PC-9 (cell line): ENCODE measurements at regions not wholly inside any gene's neighbourhood (a gene's known extent, or its start where the extent isn't known, plus 50 kb on each side); places are given as distances from the start of the nearest gene placed in this dataset.

Experiments used
- BruUV-seq: library from RNA; stranded (reverse); fragments of 400-500 nt; replicated peaks from 2 replicates; lab custom pipeline; 2021; lab: Mats Ljungman, UMichigan
- CTCF ChIA-PET: fragments of 300-600 bp; sonication (Branson Sonifier 250); formaldehyde crosslinking; loops from one replicate; lab custom pipeline; 2022; ENCODE audit warnings: antibody characterized with exemption; lab: Charles Lee
- POLR2A ChIA-PET: fragments of 300-600 bp; sonication (Branson Sonifier 250); formaldehyde crosslinking; loops from one replicate; lab custom pipeline; 2022; ENCODE audit warnings: antibody characterized with exemption; ENCODE audit not compliant: unreplicated experiment; lab: Charles Lee
- DNase-seq, 2 experiments: peaks; one replicate each; pipeline versions ENCODE4 v3.0.0 to v3.0.0-alpha.2; 2015 to 2022; ENCODE audit warnings: mixed read lengths in 1 of 2
- H2AFZ ChIP-seq: fragments of 200-600 bp; sonication (generic); 2 replicates; pipeline ENCODE4 v1.8.1; 2017; ENCODE audit warnings: antibody characterized with exemption
- H3F3A ChIP-seq: fragments of 200-600 bp; sonication (generic); 2 replicates; pipeline ENCODE4 v1.8.1; 2017; ENCODE audit warnings: antibody characterized with exemption, mild to moderate bottlenecking, low read depth; ENCODE audit not compliant: insufficient read depth
- H3K27ac ChIP-seq: fragments of 200-600 bp; sonication (generic); 2 replicates; pipeline ENCODE4 v1.6.1; 2016; ENCODE audit warnings: mixed run types
- H3K27me3 ChIP-seq: fragments of 200-600 bp; sonication (generic); 2 replicates; pipeline ENCODE4 v1.6.1; 2016; ENCODE audit warnings: low read depth, mixed run types; ENCODE audit not compliant: insufficient read depth
- H3K36me3 ChIP-seq: fragments of 200-600 bp; sonication (generic); 2 replicates; pipeline ENCODE4 v1.6.1; 2016; ENCODE audit warnings: low read depth, mixed run types
- H3K4me1 ChIP-seq: fragments of 200-600 bp; sonication (generic); replicated peaks from 2 replicates; pipeline ENCODE4 v1.6.1; 2016; ENCODE audit warnings: mixed run types; ENCODE audit not compliant: insufficient read depth
- H3K4me2 ChIP-seq: fragments of 200-600 bp; sonication (generic); 2 replicates; pipeline ENCODE4 v1.6.1; 2017; ENCODE audit warnings: mixed run types
- H3K4me3 ChIP-seq: fragments of 200-600 bp; sonication (generic); 2 replicates; pipeline ENCODE4 v1.6.1; 2016; ENCODE audit warnings: mixed run types
- H3K79me2 ChIP-seq: fragments of 200-600 bp; sonication (generic); 2 replicates; pipeline ENCODE4 v1.6.1; 2017; ENCODE audit warnings: low read depth, mixed run types
- H3K9me2 ChIP-seq: fragments of 200-600 bp; sonication (generic); 2 replicates; pipeline ENCODE4 v1.8.1; 2017; ENCODE audit warnings: mild to moderate bottlenecking; ENCODE audit not compliant: insufficient read depth
- H3K9me3 ChIP-seq: fragments of 200-600 bp; sonication (generic); 2 replicates; pipeline ENCODE4 v1.8.1; 2016; ENCODE audit warnings: low read depth; ENCODE audit not compliant: insufficient read depth
- H4K20me1 ChIP-seq: fragments of 200-600 bp; sonication (generic); 2 replicates; pipeline ENCODE4 v1.8.1; 2017; ENCODE audit not compliant: insufficient read depth
- EZH2 ChIP-seq: fragments of 200-600 bp; sonication (generic); IDR thresholded peaks from 2 replicates; pipeline ENCODE4 v1.8.0; 2017; ENCODE audit warnings: antibody characterized with exemption, low read depth
- intact Hi-C: fragments of 100-400 bp; cut with micrococcal nuclease; formaldehyde crosslinking; loops from one replicate; pipeline ENCODE4 v1.10.0; 2022; ENCODE audit not compliant: unreplicated experiment
- TF ChIP-seq, protein P1 (sequence below): fragments of 200-600 bp; sonication (generic); conservative IDR thresholded peaks from 2 replicates; pipeline ENCODE4 v1.6.1; 2017; ENCODE audit warnings: mixed run types, antibody characterized with exemption, mild to moderate bottlenecking, moderate library complexity

DNA sequence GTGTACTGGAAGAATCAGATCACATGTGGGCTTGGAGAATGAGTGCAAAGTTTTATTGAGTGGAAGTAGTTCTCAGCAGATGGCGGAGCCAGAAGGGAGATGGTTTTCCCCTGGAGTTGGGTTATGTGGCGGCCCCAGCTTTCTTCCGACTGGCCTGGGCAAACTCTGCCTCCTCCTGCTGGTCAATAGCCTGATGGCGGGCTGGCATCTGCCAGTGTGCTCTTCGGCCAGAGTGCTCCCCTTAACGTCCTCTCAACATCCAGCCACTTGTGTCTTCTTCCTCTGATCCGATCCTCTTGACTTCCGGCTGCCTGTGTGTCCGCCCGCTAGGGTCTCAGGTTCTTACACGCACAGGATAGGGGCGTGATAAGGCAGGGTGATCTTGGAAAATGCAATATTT, 741.3 kb downstream of the RNF144A start:
- Histone ChIP-seq H3K4me3 (no peak overlapping the region), H4K20me1 (no peaks in the 10 kb centered on the region), H2AFZ (no peak overlapping the region), H3K9me3 (no peaks in the 10 kb centered on the region), H3F3A (no peaks in the 10 kb centered on the region), H3K27me3 (no peaks in the 10 kb centered on the region), H3K27ac (no peak overlapping the region), H3K4me1 (no peaks in the 10 kb centered on the region), H3K79me2 (no peaks in the 10 kb centered on the region), H3K4me2 (no peak overlapping the region), H3K36me3 (no peaks in the 10 kb centered on the region), H3K9me2 (no peaks in the 10 kb centered on the region; the same call in 1 of the 2 replicates)
- TF ChIP-seq, protein P1, sequence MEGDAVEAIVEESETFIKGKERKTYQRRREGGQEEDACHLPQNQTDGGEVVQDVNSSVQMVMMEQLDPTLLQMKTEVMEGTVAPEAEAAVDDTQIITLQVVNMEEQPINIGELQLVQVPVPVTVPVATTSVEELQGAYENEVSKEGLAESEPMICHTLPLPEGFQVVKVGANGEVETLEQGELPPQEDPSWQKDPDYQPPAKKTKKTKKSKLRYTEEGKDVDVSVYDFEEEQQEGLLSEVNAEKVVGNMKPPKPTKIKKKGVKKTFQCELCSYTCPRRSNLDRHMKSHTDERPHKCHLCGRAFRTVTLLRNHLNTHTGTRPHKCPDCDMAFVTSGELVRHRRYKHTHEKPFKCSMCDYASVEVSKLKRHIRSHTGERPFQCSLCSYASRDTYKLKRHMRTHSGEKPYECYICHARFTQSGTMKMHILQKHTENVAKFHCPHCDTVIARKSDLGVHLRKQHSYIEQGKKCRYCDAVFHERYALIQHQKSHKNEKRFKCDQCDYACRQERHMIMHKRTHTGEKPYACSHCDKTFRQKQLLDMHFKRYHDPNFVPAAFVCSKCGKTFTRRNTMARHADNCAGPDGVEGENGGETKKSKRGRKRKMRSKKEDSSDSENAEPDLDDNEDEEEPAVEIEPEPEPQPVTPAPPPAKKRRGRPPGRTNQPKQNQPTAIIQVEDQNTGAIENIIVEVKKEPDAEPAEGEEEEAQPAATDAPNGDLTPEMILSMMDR = no peak
- TF ChIP-seq EZH2 = no peak
- no peak for DNase-seq
- CTCF ChIA-PET = no interaction called here
- POLR2A ChIA-PET = no interaction called here
- BruUV-seq = no TSS peak
- intact Hi-C loops = no loop called here

DNA sequence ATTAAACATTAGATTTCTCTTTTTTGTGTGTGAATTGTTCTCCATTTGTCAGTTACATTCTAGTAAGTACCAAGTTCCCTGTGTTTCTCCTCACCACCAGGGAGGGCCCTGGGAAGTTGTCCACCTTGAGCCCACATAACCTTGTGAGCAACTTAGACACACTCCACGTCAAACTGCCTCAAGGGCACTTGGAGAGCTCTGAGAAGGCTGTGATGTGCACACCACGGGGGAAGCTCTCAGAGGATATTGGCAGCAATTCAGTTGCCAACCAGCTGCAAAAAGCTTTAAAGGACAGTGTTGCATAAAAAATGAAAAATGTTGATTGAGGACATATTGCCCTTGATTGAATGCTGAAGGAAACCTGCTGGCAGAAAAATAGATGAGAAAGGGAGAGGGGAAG, 743.6 kb downstream of the RNF144A start:
- Histone ChIP-seq H4K20me1 (no peaks in the 10 kb centered on the region), H3K36me3 (no peaks in the 10 kb centered on the region), H2AFZ (no peak overlapping the region), H3K9me3 (no peaks in the 10 kb centered on the region), H3K4me3 (no peak overlapping the region), H3K27ac (no peak overlapping the region), H3K4me2 (no peak overlapping the region), H3K9me2 (no peaks in the 10 kb centered on the region; the same call in 1 of the 2 replicates), H3K27me3 (no peaks in the 10 kb centered on the region), H3F3A (no peaks in the 10 kb centered on the region), H3K4me1 (no peaks in the 10 kb centered on the region), H3K79me2 (no peaks in the 10 kb centered on the region)
- intact Hi-C loops = no loop called here
- BruUV-seq = no TSS peak
- DNase-seq = no peak
- ChIA-PET POLR2A (no interaction called here), CTCF (no interaction called here)
- TF ChIP-seq EZH2 = no peak
- TF ChIP-seq, protein P1 = no peak

DNA sequence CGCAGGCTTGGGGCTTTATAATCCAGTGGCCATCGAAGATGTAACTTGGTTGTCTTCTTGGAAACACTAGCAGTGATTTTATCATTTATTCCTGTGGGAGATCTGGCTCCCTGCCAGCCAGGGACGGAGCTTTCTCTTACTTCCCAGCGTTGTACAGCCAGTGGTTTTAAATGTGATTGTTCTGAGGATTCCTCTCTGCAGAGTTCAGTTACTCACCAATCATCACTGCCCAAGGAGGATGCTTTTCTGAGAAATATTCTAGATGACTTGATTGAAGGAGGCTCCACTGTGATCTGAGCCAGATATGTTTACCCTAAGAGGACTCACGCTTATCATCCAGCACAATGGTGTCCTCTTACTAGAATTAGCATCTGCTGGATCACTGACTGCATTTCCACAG, 744.3 kb downstream of the RNF144A start:
- POLR2A ChIA-PET = no interaction called here
- intact Hi-C loops = no loop called here
- CTCF ChIA-PET = no interaction called here

More for the DNA sequence above, 744.3 kb downstream of the RNF144A start:
- TF ChIP-seq EZH2 = no peak
- TF ChIP-seq, protein P1 = no peak
- Histone ChIP-seq H3K79me2 (no peaks in the 10 kb centered on the region), H3K4me1 (no peaks in the 10 kb centered on the region), H3F3A (no peaks in the 10 kb centered on the region), H3K27me3 (0 out of 2 replicates have a peak, but pooled peaks cover 3% of the 10 kb centered on the region), H3K9me3 (no peaks in the 10 kb centered on the region), H2AFZ (no peak overlapping the region), H3K9me2 (no peaks in the 10 kb centered on the region; the same call in 1 of the 2 replicates), H3K4me2 (no peak overlapping the region), H3K27ac (no peak overlapping the region), H3K36me3 (no peaks in the 10 kb centered on the region), H4K20me1 (no peaks in the 10 kb centered on the region), H3K4me3 (no peak overlapping the region)
- no peak for DNase-seq
- no TSS peak for BruUV-seq
